K562 (cell line): ENCODE measurements at regions not wholly inside any gene's neighbourhood (a gene's known extent, or its start where the extent isn't known, plus 50 kb on each side); places are given as distances from the start of the nearest gene placed in this dataset.
A peak's percentile ranks its signal among the peaks of the same experiment; 100 is the strongest.
"Not testable (repeated sequence)": the region's sequence is repeated elsewhere in the genome, so short reads cannot be mapped to it uniquely, and the experiment has no call there.

Experiments used
- ATAC-seq: fragments of 200-7000 bp; cut with Tn5 transposase; 3 replicates; pipeline ENCODE4 v1.9.1; 2020; ENCODE audit warnings: moderate library complexity
- BruUV-seq: library from RNA; stranded (reverse); fragments of 400-500 nt; replicated peaks from 2 replicates; lab custom pipeline; 2021; lab: Mats Ljungman, UMichigan
- CTCF ChIA-PET: fragments of 300-600 bp; formaldehyde crosslinking; extraction: SDS; loops from one replicate; lab custom pipeline; 2021; ENCODE audit warnings: low intra/inter-chr PET ratio; lab: Yijun Ruan, JAX
- POLR2A ChIA-PET: fragments of 300-600, 350-650 bp; sonication (Branson Sonifier 250); formaldehyde crosslinking; extraction: SDS; loops from one replicate; lab custom pipeline; 2021; ENCODE audit warnings: antibody characterized with exemption, inconsistent platforms; lab: Yijun Ruan, JAX
- DNase-seq, 4 experiments: peaks; one replicate each; pipeline versions ENCODE4 v3.0.0 to v3.0.0-alpha.2; 2011 to 2018; ENCODE audit warnings: low spot score in 3 of 4, mixed read lengths in 3 of 4; ENCODE audit errors: extremely low read depth in 1 of 4
- FAIRE-seq: peaks from 2 replicates; lab custom pipeline; 2011; peaks lifted over from hg19 to GRCh38; lab: Jason Lieb, UNC
- H2AFZ ChIP-seq: 2 replicates; pipeline ENCODE4 v1.6.0; 2011; ENCODE audit warnings: low read depth, low read length, control low read depth, inconsistent platforms
- H3K27ac ChIP-seq: fragments of 200-600 bp; 3 replicates; pipeline ENCODE4 v1.8.0; 2011; ENCODE audit warnings: low read depth, mild to moderate bottlenecking, control low read depth, inconsistent platforms, low read length, moderate library complexity, mixed read lengths; ENCODE audit errors: extremely low read depth
- H3K27me3 ChIP-seq, 2 experiments: fragments of 300-600 bp in 1 of 2; 2 replicates in 1 of 2; 3 replicates in 1 of 2; pipeline versions ENCODE4 v1.6.0 to v1.8.0; 2011; ENCODE audit warnings: inconsistent platforms in 2 of 2, low read length in 2 of 2, mild to moderate bottlenecking in 1 of 2, mixed read lengths in 1 of 2, moderate library complexity in 1 of 2; ENCODE audit not compliant: control insufficient read depth in 2 of 2, insufficient read depth in 2 of 2
- H3K36me3 ChIP-seq: fragments of 300-600 bp; 3 replicates; pipeline ENCODE4 v1.8.0; 2011; ENCODE audit warnings: mild to moderate bottlenecking, low read length, inconsistent platforms; ENCODE audit not compliant: control insufficient read depth, insufficient read depth
- H3K4me1 ChIP-seq, 2 experiments: fragments of 200-600 bp in 1 of 2; replicated peaks in 1 of 2; 2 replicates in 1 of 2; 3 replicates in 1 of 2; pipeline versions ENCODE4 v1.5.1 to v1.8.0; 2011; ENCODE audit warnings: inconsistent platforms in 2 of 2, low read length in 2 of 2, mild to moderate bottlenecking in 1 of 2, mixed read lengths in 1 of 2, moderate library complexity in 1 of 2; ENCODE audit not compliant: control insufficient read depth in 2 of 2, insufficient read depth in 2 of 2
- H3K4me2 ChIP-seq: 2 replicates; pipeline ENCODE4 v1.6.1; 2011; ENCODE audit warnings: low read length, control low read depth, inconsistent platforms, mixed read lengths; ENCODE audit not compliant: insufficient read depth
- H3K4me3 ChIP-seq: fragments of 200-600 bp; sonication (generic), shearing (Covaris generic); 2 replicates; pipeline ENCODE4 v1.5.1; 2016; ENCODE audit warnings: control low read depth, inconsistent platforms
- H3K79me2 ChIP-seq: fragments of 200-600 bp; 3 replicates; pipeline ENCODE4 v1.8.0; 2011; ENCODE audit warnings: low read length, inconsistent platforms; ENCODE audit not compliant: control insufficient read depth, insufficient read depth
- H3K9ac ChIP-seq, 2 experiments: 2 replicates each; pipeline versions ENCODE4 v1.6.0 to v1.6.1; 2011; ENCODE audit warnings: low read depth in 2 of 2, low read length in 2 of 2, control low read depth in 1 of 2, inconsistent platforms in 1 of 2, mild to moderate bottlenecking in 1 of 2, mixed read lengths in 1 of 2; ENCODE audit not compliant: insufficient read depth in 1 of 2
- H3K9me1 ChIP-seq: one replicate; pipeline ENCODE4 v1.6.0; 2011; ENCODE audit warnings: inconsistent platforms, mild to moderate bottlenecking, low read length, moderate library complexity; ENCODE audit not compliant: control insufficient read depth, insufficient read depth
- H3K9me3 ChIP-seq: replicated peaks from 2 replicates; pipeline ENCODE4 v1.5.1; 2011; ENCODE audit warnings: low read depth, low read length, inconsistent platforms; ENCODE audit not compliant: control insufficient read depth, insufficient read depth
- H4K20me1 ChIP-seq: replicated peaks from 2 replicates; pipeline ENCODE4 v1.6.1; 2011; ENCODE audit warnings: low read length, inconsistent platforms, mixed read lengths; ENCODE audit not compliant: control insufficient read depth, insufficient read depth
- CEBPB ChIP-seq: fragments of 450-650 bp; IDR thresholded peaks from 2 replicates; pipeline ENCODE4 v1.6.1; 2016; ENCODE audit warnings: missing genetic modification characterization, missing compliant biosample characterization
- CEBPG ChIP-seq, 3 experiments: fragments of 200-800 bp in 1 of 3; sonication (Bioruptor generic) in 1 of 3; sonication (generic) in 1 of 3; formaldehyde crosslinking in 1 of 3; IDR thresholded peaks in 2 of 3; conservative IDR thresholded peaks in 1 of 3; 2 replicates each; pipeline versions ENCODE4 v1.6.1 to v1.8.0; 2016 to 2022; ENCODE audit warnings: missing compliant biosample characterization in 2 of 3, missing genetic modification characterization in 2 of 3, mild to moderate bottlenecking in 1 of 3, missing genetic modification reagents in 1 of 3
- ZNF431 ChIP-seq: sonication (generic); formaldehyde crosslinking; IDR thresholded peaks from 2 replicates; pipeline ENCODE4 v1.8.0; 2022; ENCODE audit warnings: mild to moderate bottlenecking, missing genetic modification reagents
- WGBS: fragments of 100-300 bp; shearing (Covaris generic); methylation state at CpG from one replicate; pipeline ENCODE4 v1.1.6; 2016; ENCODE audit warnings: low coverage, mixed read lengths; ENCODE audit not compliant: insufficient coverage; ENCODE audit errors: missing lambda C conversion rate; 5-methylcytosine and 5-hydroxymethylcytosine counted together
- in situ Hi-C: fragments of 300-500 bp; cut with MboI; formaldehyde crosslinking; loops from 4 replicates; pipeline ENCODE4 v1.15.0; 2018; ENCODE audit warnings: inconsistent platforms, mixed read lengths
- intact Hi-C: fragments of 100-400 bp; cut with micrococcal nuclease; formaldehyde crosslinking; loops from 2 replicates; pipeline ENCODE4 v1.14.2; 2022
- TF ChIP-seq, protein P1 (sequence below): fragments of 450-650 bp; IDR thresholded peaks from 2 replicates; pipeline ENCODE4 v1.6.1; 2018; ENCODE audit warnings: mild to moderate bottlenecking, low read depth; ENCODE audit not compliant: partially characterized antibody

DNA sequence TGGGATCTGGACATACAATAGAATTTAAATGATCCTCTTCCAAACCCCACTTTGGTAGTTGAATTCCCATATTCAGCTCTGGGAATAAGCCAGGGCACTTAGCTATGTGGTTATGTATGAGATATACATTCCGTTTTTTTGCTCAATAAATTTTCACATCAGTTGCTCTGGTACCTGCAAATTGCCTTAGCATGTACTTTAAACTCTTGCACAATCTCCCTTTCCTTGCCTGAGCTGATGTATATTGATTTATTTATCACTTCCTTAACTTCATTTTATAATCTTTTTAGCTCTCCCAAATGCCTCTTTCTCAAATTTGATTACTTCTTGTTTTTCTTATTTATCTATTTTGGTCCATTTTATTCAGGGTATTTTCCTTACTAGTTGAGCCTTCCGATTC lies 90.1 kb upstream of the AGA start:
- H3K4me1 ChIP-seq, result no peaks in the 10 kb centered on the region
- WGBS, result 2% methylated on average over 2 of the region's 2 CpGs
- POLR2A ChIA-PET, result no interaction called here
- TF ChIP-seq CEBPB (tag) (0 out of 2 replicates have a peak, but pooled peaks have one; percentile 10), CEBPG (CRISPR knock-in tag; IDR thresholded peaks at IDR 0.05) (no peak), CEBPG (tag; conservative IDR thresholded peaks at IDR 0.05 in 1 of 2, IDR thresholded peaks at IDR 0.05 in 1 of 2) (0 out of 4 replicates have a peak, but pooled peaks of 1 of the 2 experiments have one; percentile 19)
- TF ChIP-seq, protein P1, sequence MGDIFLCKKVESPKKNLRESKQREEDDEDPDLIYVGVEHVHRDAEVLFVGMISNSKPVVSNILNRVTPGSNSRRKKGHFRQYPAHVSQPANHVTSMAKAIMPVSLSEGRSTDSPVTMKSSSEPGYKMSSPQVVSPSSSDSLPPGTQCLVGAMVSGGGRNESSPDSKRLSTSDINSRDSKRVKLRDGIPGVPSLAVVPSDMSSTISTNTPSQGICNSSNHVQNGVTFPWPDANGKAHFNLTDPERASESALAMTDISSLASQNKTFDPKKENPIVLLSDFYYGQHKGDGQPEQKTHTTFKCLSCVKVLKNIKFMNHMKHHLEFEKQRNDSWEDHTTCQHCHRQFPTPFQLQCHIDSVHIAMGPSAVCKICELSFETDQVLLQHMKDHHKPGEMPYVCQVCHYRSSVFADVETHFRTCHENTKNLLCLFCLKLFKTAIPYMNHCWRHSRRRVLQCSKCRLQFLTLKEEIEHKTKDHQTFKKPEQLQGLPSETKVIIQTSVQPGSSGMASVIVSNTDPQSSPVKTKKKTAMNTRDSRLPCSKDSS, result no peak
- H3K36me3 ChIP-seq, result no peaks in the 10 kb centered on the region
- H3K9me3 ChIP-seq, result no peaks in the 10 kb centered on the region
- H4K20me1 ChIP-seq, result no peaks in the 10 kb centered on the region
- in situ Hi-C loops, result no loop called here
- intact Hi-C loops, result no loop called here
- H3K4me2 ChIP-seq, result no peak overlapping the region
- CTCF ChIA-PET, result no interaction called here
- no peaks in the 10 kb centered on the region for H3K27me3 ChIP-seq
- no peak overlapping the region for H3K9ac ChIP-seq
- H2AFZ ChIP-seq, result no peak overlapping the region
- no peak for DNase-seq
- H3K9me1 ChIP-seq, result no peaks in the 10 kb centered on the region
- no TSS peak for BruUV-seq
- no peak overlapping the region for H3K4me3 ChIP-seq
- no peak for ATAC-seq
- no peaks in the 10 kb centered on the region for H3K79me2 ChIP-seq
- H3K27ac ChIP-seq, result no peak overlapping the region
- FAIRE-seq, result no peak

DNA sequence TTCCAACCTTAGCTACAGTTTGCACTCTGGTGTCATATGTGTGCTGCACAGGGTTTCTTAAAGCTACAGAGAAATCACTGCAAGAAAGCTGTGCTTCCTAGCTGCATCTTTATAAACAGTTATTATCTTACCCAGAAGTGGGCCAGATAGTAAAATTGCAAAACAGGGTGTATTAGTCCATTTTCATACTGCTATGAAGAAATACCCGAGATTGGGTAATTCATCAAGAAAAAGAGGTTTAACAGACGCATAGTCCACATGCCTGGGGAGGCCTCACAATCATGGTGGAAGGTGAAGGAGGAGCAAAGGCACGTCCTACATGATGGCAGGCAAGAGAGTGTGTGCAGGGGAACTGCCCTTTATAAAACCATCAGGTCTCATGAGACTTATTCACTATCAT lies 92.6 kb upstream of the AGA start:
- H3K9me3 ChIP-seq, ATAC-seq, H3K9ac ChIP-seq, BruUV-seq, FAIRE-seq, POLR2A ChIA-PET, DNase-seq, intact Hi-C loops, H3K27ac ChIP-seq, H3K36me3 ChIP-seq, H3K27me3 ChIP-seq, H3K4me1 ChIP-seq, H3K9me1 ChIP-seq, H2AFZ ChIP-seq, H3K79me2 ChIP-seq, H3K4me3 ChIP-seq, in situ Hi-C loops, H3K4me2 ChIP-seq, H4K20me1 ChIP-seq, CTCF ChIA-PET: not testable (repeated sequence)
- WGBS, result 2% methylated on average over 3 of the region's 3 CpGs
- TF ChIP-seq ZNF431, result peak; percentile 30; the same call in 1 of the 2 replicates
